G401 (cell line): ENCODE measurements at regions not wholly inside any gene's neighbourhood (a gene's known extent, or its start where the extent isn't known, plus 50 kb on each side); places are given as distances from the start of the nearest gene placed in this dataset.

ENCODE experiments used
- DNase-seq: peaks from one replicate; pipeline ENCODE4 v3.0.0-alpha.2; 2015; ENCODE audit warnings: low spot score
- in situ Hi-C: cut with HindIII; loops from 2 replicates; pipeline ENCODE4 v1.10.0; 2016; ENCODE audit warnings: low sequenced_read_pairs, mixed read lengths

DNA sequence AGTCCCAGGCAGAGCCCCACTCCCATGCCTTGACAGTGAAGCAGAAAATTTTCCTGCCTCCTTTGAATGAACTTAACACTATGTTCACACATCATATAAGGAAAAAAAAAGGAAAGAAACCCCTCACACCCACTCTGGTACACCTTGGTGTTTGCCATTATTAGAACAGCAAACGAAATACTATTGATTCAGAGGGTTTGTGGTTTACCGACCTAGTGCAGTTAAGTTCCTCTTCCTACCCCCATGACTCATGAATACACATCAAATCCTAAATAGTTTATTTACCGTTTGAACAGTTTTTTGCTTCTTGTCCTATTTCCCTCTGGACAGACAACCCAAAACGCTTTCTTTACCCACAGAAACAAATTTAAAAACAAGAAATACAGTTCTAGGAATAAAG is 237.7 kb downstream of the FOXA2 start:
- in situ Hi-C loops = loop anchor here (10.0 kb wide), 1 partner anchor 108 kb away; no protein-coding TSS in a partner anchor
- DNase-seq = no peak

DNA sequence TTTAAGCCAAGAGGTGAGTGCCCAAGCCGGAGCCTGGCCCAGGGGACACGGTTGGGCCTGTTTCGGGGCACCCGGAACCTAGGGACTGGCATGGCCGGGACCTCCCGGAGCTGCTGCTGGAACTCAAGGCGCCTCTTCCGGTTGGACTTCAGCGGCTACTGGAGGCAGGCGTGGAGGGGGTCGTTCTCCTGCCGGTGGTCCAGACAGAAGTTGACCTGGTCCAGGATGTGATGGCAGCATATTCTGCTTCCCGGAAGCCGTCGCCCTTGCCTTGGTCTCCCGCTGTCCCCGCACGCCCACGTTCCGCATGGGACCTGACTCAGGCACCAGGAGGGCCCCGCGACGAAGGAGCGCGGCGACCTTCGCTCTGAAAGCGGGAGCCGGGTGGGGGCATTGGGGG is 240.8 kb downstream of the FOXA2 start:
- no peak for DNase-seq
- in situ Hi-C loops = loop anchor here (10.0 kb wide), 1 partner anchor 111 kb away; no protein-coding TSS in a partner anchor

DNA sequence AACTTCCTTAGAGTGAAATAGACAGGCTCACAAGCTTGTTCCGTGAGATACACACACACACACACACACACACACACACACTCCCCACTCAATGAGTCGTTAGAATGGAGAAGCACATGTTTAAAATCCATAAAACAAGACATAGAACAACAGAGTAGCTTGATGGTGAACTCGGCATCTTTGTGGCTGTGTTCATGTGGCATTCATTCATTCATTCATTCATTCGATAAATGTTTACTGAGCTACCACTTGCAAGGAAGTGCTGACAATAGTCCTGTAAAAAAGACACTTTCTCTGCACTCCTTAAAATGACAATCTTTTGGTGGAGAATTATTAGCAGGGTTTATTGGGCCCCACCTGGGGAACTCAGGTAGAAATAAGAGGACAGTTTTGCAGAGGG is 242.0 kb downstream of the FOXA2 start:
- in situ Hi-C loops = loop anchor here (10.0 kb wide), 1 partner anchor 112 kb away; no protein-coding TSS in a partner anchor
- no peak for DNase-seq

DNA sequence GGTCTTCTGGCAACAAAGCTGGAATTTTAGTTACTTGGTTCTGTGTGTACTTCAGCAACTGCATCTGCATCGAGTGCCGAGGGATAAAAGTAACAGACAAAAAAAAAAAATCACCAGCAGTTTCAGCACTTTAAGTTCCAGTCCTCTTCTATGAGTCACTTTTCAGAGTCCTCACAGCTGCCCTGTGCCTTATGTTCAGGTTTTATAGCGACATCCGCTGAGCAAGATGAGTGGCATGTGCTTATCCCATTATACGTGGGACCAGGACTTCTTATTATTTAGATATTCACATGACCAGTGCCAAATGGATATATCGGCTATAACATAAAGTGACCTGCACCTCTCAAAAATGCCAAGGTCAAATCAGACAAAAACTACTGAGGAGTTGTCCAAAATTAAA is 242.9 kb downstream of the FOXA2 start:
- no peak for DNase-seq
- in situ Hi-C loops = loop anchor here (10.0 kb wide), 1 partner anchor 113 kb away; no protein-coding TSS in a partner anchor

DNA sequence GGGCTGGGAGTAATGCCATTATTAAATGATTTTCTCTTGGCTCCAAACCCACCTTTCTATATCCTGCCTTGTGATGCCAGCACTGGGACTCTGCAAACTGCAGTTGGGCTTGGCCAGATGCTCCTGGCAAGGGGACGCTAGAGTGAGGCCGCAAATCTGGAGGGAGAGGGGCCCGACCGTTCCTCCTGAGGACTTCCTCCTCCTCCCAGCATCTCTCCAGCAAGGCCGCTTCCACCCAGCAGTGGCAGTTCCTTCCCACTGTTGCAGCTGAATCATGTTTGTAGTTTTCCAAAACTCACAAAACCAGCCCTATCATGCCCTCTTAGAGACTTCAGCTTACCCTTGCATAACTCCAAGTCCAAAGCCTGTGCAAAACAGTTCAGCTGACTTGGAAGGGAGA is 244.4 kb downstream of the FOXA2 start:
- in situ Hi-C loops = loop anchor here (10.0 kb wide), 1 partner anchor 115 kb away; no protein-coding TSS in a partner anchor
- no peak for DNase-seq

DNA sequence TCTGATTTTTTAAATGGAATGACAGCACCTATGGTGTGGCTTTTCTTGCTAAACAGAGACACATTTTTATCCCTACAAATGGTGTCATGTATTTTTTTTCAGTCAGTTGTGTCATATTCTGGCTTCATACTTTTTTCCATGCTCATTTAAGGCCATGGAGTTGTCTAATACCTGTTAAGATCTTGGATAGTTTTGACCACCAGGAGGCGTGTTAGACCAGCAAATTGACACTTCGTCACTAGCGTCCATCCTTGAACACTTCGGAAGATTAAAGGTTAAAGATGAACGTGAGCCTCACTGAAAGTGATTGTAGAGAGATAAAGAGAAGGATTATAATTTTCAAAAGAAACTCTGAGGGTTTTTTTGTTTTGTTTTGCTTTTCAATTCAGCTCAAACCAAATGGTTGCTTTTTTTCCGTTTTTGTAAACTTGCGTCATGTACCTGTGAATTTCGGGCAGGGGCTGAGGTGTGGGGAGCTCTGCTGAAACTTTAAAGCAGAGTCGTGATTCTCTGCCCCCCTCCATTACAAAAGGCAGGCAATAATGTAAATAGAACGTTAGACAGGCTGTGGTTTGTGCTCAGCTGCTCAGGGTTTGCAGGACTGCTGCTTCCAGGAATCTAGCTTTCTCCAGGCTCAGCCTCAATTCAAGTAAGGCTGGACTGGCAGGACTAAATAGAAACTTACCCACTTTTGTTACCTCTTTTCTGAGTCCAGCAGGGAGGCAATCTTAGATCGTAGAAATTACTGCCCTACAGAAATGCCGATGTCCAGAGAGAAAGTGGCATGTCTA is 245.1 kb downstream of the FOXA2 start:
- DNase-seq = peak; percentile 39

DNA sequence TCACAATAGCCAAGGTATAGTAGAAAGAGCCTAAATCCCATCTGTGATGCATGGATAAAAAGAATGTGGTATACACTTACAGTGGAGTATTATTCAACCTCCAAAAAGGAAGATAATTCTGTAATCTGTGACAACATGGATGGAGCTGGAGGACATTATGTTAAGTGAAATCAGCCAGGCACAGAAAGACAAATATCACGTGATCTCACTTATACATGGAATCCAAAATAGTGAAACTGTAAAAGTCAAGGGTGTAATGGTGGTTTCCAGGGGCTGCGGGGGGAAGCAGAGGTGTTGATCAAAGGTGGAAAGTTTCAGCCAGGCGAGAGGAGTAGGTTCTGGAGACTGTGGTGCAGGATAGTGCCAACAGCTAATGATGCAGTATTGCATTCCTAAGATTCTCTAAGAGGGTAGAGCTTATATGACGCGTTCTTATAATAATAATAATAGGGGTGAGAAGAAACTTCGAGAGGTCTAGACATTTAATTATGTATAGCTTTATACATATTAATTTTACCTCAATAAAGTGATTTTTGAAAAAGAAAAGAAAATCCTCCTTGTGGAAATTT is 246.1 kb downstream of the FOXA2 start:
- in situ Hi-C loops = no loop called here
- no peak for DNase-seq

More for the DNA sequence above, 245.1 kb downstream of the FOXA2 start:
- in situ Hi-C loops = no loop called here

DNA sequence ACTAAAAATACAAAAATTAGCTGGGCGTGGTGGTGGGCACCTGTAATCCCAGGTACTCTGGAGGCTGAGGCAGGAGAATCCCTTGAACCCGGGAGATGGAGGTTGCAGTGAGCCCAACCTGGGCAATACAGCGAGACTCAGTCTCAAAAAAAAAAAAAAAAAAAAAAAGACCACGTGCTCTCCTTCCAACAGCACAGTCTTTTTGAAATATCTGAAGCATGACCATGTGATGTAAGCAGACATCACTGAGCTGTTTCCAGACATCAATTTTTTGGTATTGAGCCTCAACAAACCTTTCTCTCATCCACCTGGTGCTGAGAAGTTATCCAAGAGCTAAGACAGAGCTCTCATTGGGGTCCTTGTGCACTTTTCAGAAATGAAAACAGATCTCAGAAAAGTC is 249.2 kb downstream of the FOXA2 start:
- in situ Hi-C loops = no loop called here
- no peak for DNase-seq

DNA sequence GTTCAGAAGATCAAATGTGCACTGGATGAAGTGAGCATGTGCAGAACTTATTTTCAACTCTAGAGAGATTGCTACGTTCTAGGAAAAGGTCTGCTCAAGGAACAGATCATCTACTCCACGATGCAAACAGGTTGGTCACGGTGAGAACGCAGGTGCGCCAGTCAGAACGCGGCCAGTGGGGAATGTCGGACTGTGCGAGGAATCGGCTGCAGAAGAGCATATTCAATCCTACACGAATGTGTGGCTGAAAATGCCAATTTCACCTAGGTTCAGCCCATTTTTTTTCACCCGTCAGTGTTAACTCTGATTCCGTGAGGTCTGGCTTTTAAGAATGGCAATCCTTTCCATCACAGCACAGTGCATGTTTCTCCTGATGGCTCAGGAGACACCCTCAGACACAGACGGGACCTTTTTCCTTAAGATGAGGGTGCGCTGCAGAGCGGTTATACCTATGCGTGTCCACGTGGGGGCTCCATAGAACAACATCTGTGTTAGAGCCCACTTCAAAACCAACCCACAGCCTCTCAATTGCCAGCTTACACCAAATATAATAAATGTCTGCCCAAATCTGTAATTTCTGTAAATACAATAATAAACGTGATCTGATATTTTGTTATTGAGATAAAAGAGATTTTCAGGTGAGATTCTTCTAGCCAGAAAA is 250.4 kb downstream of the FOXA2 start:
- DNase-seq = peak; percentile 60
- in situ Hi-C loops = no loop called here

DNA sequence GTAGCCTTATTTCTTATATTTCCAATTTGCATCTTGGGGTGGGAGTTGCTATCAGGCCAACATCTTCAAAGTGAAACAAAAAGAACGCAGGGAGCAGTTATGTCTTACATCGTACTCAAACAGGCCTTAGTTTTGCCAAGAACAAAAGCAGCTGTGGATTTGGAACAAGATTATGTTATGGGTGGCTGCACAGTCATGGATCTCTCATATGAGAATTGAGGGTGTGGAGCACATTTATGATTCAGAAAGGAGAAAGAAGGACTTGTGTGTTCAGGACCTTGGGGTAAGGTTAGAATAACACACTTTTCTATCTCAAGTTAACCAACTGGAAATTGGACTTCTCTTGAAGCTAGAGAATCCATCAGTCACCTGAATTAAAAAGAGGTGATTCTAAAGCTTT is 259.9 kb downstream of the FOXA2 start:
- in situ Hi-C loops = no loop called here

DNA sequence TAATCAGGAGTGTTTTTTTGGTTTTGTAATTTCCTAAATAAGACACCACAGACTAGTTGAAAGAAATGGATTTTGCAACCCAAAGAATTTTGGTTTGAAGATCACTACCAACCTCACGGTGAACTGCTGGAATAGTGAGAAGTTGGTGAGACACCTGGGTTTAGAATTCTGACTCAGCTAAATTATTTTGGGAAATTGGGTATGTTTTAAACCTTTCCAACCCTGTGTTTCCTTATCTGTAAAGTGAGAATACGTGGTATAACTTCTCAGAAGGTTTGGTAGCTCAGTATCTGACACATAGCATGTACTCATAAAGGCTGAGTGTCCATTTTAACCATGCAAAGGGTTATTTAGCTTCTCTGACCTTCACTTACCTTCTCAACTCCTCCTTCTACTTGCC is 261.9 kb downstream of the FOXA2 start:
- in situ Hi-C loops = no loop called here
- no peak for DNase-seq

More for the DNA sequence above, 259.9 kb downstream of the FOXA2 start:
- DNase-seq = no peak

DNA sequence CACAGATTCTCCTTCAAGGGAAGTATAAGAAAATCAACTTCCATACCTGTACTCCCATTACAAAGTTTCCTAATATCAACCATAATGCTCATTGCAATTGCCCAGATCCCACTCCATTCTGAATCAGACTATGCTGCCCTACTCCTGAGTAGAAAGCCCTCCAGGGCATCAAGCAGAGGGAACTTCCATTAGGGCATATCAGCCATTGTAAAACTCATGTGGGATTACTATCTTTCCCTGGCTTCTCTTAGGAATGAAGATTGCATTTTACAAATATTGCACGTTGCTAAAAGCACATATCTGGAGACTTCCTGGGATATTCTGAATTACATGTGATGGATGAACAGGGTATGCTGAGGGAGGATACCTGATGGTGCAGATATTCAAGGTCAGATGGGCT is 263.2 kb downstream of the FOXA2 start:
- in situ Hi-C loops = no loop called here
- DNase-seq = no peak

DNA sequence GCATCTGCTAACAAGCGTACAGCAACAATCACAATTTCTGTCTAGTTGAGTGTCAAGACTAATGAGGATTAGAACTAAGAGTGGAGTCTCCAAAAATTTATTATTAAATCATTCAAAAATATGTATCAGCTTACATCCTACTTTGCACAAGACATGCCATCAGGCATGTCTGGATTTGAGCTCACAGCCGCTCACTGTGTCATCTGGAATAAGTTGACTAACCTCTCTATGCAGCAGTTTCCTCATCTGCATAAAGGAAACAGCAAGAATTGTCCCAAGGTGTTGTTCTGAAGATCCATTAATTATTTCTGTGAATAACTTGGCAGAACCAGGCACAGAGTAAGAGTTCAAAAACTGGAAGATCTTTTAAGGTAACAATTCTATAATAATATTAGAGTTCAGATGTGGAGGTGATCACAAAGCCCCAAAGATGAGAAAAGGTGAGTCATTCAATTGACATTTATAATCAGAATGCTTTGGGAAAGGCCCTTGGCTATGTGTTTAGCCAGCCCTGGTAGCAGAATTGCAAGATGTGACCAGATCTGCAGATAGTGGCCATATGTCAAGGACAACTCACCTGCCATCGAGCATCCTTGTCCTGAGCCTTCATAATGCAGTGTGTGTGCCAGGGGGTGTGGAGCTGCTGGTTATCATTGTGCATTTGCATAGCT is 264.0 kb downstream of the FOXA2 start:
- no peak for DNase-seq
- in situ Hi-C loops = no loop called here

DNA sequence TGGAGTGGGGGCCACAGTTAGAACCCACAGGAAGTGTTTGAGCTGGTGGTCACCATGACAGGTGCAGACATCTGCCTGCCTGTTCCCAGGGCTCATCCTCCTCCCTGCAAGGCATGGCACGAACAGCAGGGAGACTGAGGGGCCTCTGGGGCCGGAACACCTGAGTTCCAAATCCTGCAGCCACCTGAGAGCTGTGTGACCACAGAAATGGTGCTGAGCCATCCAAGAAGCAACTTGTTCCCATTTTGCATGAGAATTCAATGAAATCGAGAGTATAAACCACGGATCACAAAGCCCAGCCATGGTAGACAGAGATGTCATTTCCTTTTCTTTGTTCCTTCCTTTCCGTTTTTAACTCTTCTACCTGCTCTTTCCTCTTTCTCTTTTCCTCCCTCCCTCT is 268.6 kb downstream of the FOXA2 start:
- in situ Hi-C loops = no loop called here
- DNase-seq = no peak

DNA sequence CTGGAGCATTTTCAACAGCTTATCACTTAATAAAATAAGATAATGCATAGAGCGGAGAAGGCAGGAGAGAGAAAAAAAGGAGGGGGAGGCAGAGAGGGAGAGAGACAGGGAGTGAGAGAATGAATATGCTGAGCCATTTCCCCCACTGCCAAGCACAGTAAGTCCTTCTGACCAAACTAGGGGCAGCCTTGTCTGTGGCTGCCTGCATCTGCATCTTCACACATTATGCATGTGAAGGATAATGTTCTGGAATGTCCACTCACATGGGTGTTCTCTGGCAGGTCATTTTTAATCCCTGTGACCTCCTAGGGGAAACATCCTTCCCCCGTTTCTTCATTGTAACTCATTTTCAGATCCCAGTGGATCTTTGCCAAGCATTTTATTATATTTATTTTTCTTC is 269.3 kb downstream of the FOXA2 start:
- in situ Hi-C loops = no loop called here
- no peak for DNase-seq

DNA sequence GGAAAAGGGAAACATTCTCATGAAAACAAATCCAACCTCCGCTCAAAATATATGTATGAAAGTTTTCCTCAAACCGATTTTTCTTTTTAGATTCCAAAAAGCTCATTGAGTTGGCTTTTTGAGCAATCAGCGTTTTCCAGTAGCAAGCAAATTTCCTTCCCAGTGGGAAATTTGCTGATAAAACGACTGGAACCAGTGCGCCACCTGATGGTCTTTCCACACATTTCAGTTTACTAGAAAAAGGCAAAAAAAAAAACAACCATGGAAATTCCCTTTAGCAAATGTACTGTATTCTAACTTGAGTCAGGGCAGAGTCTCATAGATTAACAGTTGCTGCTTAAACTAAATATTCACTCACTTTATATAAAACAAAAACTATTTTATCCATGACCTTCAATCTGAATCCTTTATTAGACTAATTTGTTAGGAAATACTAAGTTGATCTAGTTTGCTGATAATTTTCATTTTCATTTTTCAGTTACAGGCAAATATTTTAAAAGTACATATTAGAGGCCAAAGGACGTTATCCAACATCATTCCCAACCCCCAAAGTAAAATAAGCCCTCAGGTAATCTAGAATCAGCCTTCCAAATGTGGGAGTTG is 271.5 kb downstream of the FOXA2 start:
- in situ Hi-C loops = no loop called here
- DNase-seq = peak; percentile 25

DNA sequence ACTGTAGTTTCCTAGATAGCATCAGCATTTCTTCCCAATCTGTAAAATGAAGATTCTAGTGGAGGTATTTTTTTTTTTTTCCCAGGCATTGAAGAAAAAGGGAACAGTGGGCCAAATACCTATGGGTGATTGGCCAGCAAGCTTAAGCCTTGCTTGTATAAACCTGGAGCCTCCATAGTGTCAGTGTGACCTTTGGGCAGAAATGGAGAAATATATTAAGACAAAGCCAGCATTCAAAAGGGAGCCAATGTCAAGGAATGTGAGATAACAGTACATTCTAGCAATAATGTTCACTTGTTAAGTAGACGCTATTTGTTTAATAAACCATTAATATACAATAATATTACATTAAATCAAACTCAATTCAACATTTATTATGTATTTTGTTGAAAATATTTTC is 275.4 kb downstream of the FOXA2 start:
- in situ Hi-C loops = no loop called here

DNA sequence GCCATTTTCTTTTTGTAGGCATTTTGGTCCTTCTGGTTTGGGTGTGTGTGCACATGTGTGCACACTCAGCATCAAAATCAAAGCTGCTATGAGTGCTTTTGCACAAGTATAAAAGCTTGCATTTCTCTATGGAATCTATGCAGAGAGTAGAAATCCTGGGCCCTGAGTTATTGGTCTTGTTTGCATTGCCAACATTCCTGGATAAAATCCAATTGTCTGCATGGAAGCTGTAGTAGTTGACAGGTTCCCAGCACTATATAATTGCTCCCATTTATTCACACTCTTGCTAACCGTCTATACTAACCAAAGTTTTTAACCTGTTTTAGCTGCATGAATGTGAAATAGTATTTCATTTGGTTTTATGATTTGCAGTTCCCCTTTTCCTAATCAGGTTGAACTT is 277.0 kb downstream of the FOXA2 start:
- in situ Hi-C loops = no loop called here
- no peak for DNase-seq

More for the DNA sequence above, 275.4 kb downstream of the FOXA2 start:
- no peak for DNase-seq

DNA sequence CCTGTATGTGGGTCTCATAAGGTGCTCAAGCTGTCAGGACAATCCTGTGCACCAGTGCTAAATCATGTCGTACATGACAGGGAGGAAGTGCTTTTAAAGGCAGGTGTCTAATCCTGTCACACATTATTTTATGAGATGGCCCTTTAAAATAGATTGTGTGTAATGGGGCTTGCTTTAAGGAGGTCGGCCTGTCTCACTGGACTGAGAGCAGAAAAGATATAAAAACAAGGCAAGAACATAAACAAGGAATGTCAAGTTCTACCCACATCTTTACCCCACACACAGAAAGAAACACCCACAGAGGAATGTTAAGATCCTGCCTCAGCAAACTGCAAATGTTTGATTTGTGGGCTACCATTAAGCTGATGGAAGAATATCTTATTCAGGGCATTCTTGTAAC is 279.0 kb downstream of the FOXA2 start:
- DNase-seq = no peak
- in situ Hi-C loops = no loop called here
